Epithelial cell of proximal tubule (primary cell): ENCODE measurements at regions not wholly inside any gene's neighbourhood (a gene's known extent, or its start where the extent isn't known, plus 50 kb on each side); places are given as distances from the start of the nearest gene placed in this dataset.

Experiments
- DNase-seq: peaks from one replicate; pipeline ENCODE4 v3.0.0-alpha.2; 2011; ENCODE audit warnings: low read depth
- H3K4me3 ChIP-seq: 2 replicates; pipeline ENCODE4 v1.5.1; 2011; ENCODE audit warnings: low read depth, mild to moderate bottlenecking, low read length
- TF ChIP-seq, protein P1 (sequence below): conservative IDR thresholded peaks from 2 replicates; pipeline ENCODE4 v1.5.1; 2012; ENCODE audit warnings: low read depth, mild to moderate bottlenecking, low read length

DNA sequence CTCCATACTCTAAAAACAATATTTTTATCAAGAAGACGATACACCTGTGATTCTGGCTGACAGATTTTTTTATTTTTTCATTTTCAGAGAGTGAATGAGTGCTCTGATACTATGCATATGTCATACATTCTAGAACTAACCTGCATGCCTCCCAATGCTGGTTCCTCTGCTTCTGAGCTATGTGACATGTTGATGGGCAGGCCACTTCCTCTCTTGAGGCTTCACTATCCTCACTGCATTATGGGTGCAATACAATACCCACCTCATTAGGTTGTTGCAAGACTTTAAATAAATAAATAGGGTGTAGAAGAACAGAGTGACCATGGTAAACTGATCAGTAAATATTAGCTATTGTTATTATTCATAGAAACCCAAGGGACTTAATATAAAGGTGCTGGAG is 408.3 kb downstream of the HNRNPD start:
- TF ChIP-seq, protein P1, sequence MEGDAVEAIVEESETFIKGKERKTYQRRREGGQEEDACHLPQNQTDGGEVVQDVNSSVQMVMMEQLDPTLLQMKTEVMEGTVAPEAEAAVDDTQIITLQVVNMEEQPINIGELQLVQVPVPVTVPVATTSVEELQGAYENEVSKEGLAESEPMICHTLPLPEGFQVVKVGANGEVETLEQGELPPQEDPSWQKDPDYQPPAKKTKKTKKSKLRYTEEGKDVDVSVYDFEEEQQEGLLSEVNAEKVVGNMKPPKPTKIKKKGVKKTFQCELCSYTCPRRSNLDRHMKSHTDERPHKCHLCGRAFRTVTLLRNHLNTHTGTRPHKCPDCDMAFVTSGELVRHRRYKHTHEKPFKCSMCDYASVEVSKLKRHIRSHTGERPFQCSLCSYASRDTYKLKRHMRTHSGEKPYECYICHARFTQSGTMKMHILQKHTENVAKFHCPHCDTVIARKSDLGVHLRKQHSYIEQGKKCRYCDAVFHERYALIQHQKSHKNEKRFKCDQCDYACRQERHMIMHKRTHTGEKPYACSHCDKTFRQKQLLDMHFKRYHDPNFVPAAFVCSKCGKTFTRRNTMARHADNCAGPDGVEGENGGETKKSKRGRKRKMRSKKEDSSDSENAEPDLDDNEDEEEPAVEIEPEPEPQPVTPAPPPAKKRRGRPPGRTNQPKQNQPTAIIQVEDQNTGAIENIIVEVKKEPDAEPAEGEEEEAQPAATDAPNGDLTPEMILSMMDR = no peak
- DNase-seq = no peak
- no peak overlapping the region for H3K4me3 ChIP-seq

DNA sequence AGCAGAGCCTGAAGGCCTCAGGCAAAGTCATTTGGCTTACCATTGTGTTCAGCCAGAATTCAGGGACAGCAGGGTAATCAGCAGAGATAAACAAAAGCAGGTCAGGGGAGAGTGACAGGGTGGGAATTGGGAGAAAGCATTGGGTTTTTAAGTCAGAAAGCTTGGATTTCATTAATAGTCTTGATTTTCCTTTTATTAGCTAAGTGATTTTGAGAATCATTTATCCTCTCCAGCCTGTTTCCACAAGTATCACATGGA is 410.1 kb downstream of the HNRNPD start:
- H3K4me3 ChIP-seq = no peak overlapping the region
- TF ChIP-seq, protein P1 = no peak
- DNase-seq = no peak

DNA sequence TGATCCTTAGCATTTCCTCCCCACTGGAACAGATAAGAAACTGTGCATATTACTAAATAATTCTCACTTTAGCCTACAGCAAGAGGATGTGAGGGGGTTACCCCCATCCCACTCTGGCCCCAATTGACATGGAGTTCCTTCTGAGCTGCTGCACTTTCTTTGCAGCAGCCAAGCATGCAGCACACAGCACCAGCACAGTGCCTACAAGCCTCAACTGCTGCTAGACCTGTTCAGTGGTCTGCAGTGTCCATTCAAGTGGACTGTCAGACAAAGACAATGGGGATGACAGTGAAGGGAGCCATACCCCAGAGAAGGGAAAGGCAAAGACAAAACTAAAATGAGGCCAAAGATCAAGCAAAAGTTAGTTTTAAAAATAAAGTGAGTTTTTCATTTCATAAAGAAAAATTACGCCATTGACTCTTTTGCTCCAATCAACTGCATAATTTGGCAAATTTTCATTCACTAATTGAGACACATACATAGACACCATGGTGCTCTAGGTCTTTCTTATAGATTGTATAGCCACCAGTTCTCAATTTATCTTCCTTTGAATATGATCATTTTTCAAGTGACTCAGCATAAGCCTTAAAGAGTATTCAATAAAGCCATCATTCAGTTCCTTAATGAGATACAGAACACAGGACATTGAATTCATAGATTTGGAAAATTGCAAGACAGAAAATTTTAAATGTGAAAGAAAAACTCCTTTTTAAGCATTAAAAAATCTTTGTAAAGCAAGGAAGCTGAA is 410.6 kb downstream of the HNRNPD start:
- TF ChIP-seq, protein P1 = no peak
- H3K4me3 ChIP-seq = no peak overlapping the region
- no peak for DNase-seq

DNA sequence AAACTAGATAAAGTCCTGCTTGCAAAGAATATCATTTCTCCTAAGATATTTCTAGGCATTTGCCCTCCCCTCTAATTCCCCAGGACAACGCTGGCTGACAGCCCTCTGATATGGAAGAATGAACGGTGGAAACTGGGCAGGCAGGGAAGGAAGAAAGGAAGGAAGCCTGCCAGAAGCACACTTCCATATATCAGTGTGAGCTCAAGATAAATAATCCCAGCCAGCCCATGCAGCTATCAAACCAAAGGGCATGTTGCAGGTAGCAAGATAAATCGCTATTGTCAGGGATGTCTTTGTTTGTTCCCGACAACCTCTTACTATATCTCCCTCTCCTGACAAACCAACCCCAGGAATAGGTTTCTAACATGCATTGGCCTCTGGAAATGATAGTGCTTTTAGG is 412.8 kb downstream of the HNRNPD start:
- DNase-seq = no peak
- TF ChIP-seq, protein P1 = no peak

DNA sequence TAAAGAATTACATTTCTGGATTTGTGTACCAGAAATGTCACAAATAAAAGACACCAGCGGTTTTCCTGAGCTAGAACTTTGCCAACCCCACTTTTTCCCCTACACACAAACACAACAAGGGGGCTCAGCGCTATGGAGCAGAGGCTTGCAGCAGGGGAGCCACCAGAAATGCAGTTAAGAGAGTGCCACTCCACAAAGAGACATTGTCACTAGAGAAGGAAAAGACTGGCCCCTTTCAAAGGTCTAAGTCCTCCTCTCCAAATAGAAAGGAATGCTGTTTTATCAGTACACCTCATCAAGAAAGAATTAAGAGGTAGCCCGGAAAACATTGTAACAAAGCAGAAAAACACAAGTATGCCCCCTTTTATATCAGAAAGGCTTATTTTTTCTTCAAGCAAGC is 419.5 kb downstream of the HNRNPD start:
- no peak overlapping the region for H3K4me3 ChIP-seq
- TF ChIP-seq, protein P1 = no peak
- no peak for DNase-seq

More for the DNA sequence above, 412.8 kb downstream of the HNRNPD start:
- no peak overlapping the region for H3K4me3 ChIP-seq

DNA sequence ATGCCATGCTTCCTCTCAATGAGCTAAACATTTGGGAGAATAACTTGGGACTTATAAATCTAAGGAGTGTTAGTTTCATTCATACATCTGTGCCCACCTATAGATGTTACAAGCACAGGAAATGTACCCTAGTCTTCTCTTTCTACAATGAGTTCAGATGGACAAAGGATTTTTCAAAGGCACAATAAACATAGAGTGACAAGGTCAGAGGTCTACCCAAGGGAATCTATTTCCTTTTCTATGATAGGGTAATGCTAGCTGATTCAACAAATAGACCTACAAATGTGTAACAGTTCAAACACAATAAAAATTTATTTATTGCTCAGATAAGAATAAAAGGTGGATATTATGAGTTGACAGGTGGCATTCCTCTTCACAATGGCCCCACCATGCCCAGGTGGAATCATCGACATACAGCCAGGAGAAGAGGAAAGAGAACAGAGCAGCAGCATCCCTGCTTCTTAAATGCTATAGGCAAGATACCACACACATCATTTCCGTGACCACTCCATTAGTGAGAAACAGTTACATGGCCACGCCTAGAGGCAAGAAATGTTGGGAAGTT is 421.8 kb downstream of the HNRNPD start:
- H3K4me3 ChIP-seq = no peak overlapping the region
- no peak for DNase-seq
- TF ChIP-seq, protein P1 = no peak

DNA sequence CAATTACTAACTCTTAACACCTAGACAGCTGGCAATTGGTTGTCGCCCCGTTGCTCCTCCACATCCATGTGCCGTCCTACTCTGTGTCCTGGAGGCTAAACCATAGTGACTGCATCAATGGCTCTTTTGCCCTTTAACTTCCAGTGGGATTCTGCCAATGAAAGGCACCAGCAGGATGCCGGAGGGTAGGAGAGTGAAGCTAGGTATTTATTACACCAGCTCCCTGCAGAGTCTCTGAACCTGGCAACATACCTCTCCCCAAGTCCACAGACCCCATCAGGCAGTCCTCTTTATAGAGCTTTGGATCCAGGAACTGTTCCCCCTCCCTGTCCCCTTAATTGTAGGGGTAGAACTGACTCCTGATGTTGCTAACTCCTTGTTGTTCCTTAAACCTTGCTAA is 426.8 kb downstream of the HNRNPD start:
- TF ChIP-seq, protein P1 = no peak
- H3K4me3 ChIP-seq = no peak overlapping the region
- DNase-seq = no peak
